ENCODE measurements at regions not wholly inside any gene's neighbourhood (a gene's known extent, or its start where the extent isn't known, plus 50 kb on each side); places are given as distances from the start of the nearest gene placed in this dataset.

DNA sequence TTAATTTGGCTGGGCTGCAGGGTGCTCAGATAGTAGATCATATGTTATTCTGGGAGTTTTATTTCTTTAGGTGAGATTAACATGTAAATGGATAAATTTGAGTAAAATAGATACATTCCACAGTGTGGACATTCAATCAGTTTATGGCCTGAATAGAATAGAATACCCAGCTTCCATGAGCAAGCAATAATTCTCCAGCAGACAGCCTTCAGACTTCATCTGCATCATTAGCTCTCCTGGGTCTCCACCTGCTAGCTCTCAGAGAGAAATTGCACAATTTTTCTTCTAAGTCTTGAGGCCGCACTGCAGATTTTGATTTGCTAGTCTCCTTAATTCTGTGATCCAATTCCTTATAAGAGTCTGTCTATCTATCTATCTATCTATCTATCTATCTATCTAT is 420.3 kb upstream of the BOD1L1 start:
- H3K14ac ChIP-seq (ENCODE audit: insufficient read depth, low read length): no peak overlapping the region
- TF ChIP-seq, protein P1, sequence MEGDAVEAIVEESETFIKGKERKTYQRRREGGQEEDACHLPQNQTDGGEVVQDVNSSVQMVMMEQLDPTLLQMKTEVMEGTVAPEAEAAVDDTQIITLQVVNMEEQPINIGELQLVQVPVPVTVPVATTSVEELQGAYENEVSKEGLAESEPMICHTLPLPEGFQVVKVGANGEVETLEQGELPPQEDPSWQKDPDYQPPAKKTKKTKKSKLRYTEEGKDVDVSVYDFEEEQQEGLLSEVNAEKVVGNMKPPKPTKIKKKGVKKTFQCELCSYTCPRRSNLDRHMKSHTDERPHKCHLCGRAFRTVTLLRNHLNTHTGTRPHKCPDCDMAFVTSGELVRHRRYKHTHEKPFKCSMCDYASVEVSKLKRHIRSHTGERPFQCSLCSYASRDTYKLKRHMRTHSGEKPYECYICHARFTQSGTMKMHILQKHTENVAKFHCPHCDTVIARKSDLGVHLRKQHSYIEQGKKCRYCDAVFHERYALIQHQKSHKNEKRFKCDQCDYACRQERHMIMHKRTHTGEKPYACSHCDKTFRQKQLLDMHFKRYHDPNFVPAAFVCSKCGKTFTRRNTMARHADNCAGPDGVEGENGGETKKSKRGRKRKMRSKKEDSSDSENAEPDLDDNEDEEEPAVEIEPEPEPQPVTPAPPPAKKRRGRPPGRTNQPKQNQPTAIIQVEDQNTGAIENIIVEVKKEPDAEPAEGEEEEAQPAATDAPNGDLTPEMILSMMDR (conservative IDR thresholded peaks at IDR 0.05): no peak
- H3T11ph ChIP-seq (ENCODE audit: low read length): no peak overlapping the region
- H2BK5ac ChIP-seq (ENCODE audit: insufficient read length, low read length): no peak overlapping the region
- no peak overlapping the region for H2BK15ac ChIP-seq (ENCODE audit: low read depth, low read length)
- WGBS (ENCODE audit: extremely low coverage, insufficient read length, low lambda C conversion rate): no CpG with 5 or more reads among the region's 1 CpG
- no peaks in the 10 kb centered on the region for H3K9me3 Mint-ChIP-seq
- H3K23me2 ChIP-seq (ENCODE audit: insufficient read length, low read depth, low read length, poor library complexity, severe bottlenecking): no peaks in the 10 kb centered on the region
- no peak overlapping the region for H2BK120ac ChIP-seq (ENCODE audit: low read depth, low read length, poor library complexity, severe bottlenecking)
- no peaks in the 10 kb centered on the region for H4K20me1 ChIP-seq (ENCODE audit: control insufficient read depth, insufficient read depth, insufficient read length)
- no peak overlapping the region for H4K8ac ChIP-seq (replicated peaks; ENCODE audit: insufficient read length, low read depth, low read length)
- no peaks in the 10 kb centered on the region for H3K9me3 ChIP-seq (ENCODE audit: control insufficient read depth, low read depth, low read length)
- H2AK5ac ChIP-seq (ENCODE audit: insufficient read length, low read length): no peak overlapping the region
- no peaks in the 10 kb centered on the region for H3K27me3 ChIP-seq (ENCODE audit: insufficient read depth, low read length)
- H2BK12ac ChIP-seq (ENCODE audit: insufficient read length, low read depth, low read length): no peak overlapping the region
- no peak overlapping the region for H3K27ac Mint-ChIP-seq
- no peaks in the 10 kb centered on the region for H3K4me1 ChIP-seq (ENCODE audit: insufficient read depth, low read length)
- H3K27me3 Mint-ChIP-seq (ENCODE audit: low read depth): no peaks in the 10 kb centered on the region
- no peaks in the 10 kb centered on the region for H3K79me1 ChIP-seq (ENCODE audit: insufficient read depth, low read depth, low read length, poor library complexity, severe bottlenecking)
- no peaks in the 10 kb centered on the region for H3K4me1 Mint-ChIP-seq
- H3K9ac ChIP-seq (ENCODE audit: extremely low read depth, insufficient read length, low read length): no peak overlapping the region
- no peak overlapping the region for H3K56ac ChIP-seq (ENCODE audit: insufficient read length, low read depth, low read length)
- H3K23ac ChIP-seq (ENCODE audit: insufficient read length, low read depth, low read length): no peak overlapping the region
- no peaks in the 10 kb centered on the region for H3K79me2 ChIP-seq (ENCODE audit: insufficient read depth, low read length)
- H4K5ac ChIP-seq (ENCODE audit: insufficient read length, low read depth, low read length): no peak overlapping the region
- DNase-seq: no peak
- H3K4me3 Mint-ChIP-seq: no peak overlapping the region
- H2AFZ ChIP-seq (ENCODE audit: low read length): no peak overlapping the region
- H3K36me3 Mint-ChIP-seq (ENCODE audit: insufficient read depth in 1 of 3, low read depth in 3 of 3): no peaks in the 10 kb centered on the region
- no peak overlapping the region for H2BK20ac ChIP-seq (ENCODE audit: low read depth, low read length, poor library complexity, severe bottlenecking)
- no peak overlapping the region for H4K91ac ChIP-seq (ENCODE audit: insufficient read length, low read depth, low read length)
- no peak overlapping the region for H3K18ac ChIP-seq (ENCODE audit: insufficient read length, low read depth, low read length)
- H3K4ac ChIP-seq (ENCODE audit: low read depth, low read length): no peak overlapping the region
- H3K4me2 ChIP-seq (ENCODE audit: insufficient read depth, insufficient read length, low read length): no peak overlapping the region
- H3K27ac ChIP-seq (ENCODE audit: insufficient read length, low read depth, low read length): no peak overlapping the region

Measured in H9 (cell line).